Neuronal stem cell (in vitro differentiated cells): ENCODE measurements at regions not wholly inside any gene's neighbourhood (a gene's known extent, or its start where the extent isn't known, plus 50 kb on each side); places are given as distances from the start of the nearest gene placed in this dataset.

Experiments
- DNase-seq: peaks from one replicate; pipeline ENCODE4 v3.0.0-alpha.2; 2013; ENCODE audit warnings: low spot score
- H2AFZ ChIP-seq: one replicate; pipeline ENCODE4 v1.6.1; 2013; ENCODE audit warnings: mild to moderate bottlenecking, low read length, inconsistent platforms
- H2AK5ac ChIP-seq: 2 replicates; pipeline ENCODE4 v1.6.1; 2013; ENCODE audit warnings: low read depth, mild to moderate bottlenecking, inconsistent platforms, low read length, moderate library complexity, mixed read lengths
- H2BK120ac ChIP-seq: 2 replicates; pipeline ENCODE4 v1.6.1; 2013; ENCODE audit warnings: low read depth, mild to moderate bottlenecking, inconsistent platforms, low read length, moderate library complexity, mixed read lengths
- H2BK12ac ChIP-seq: one replicate; pipeline ENCODE4 v1.6.1; 2013; ENCODE audit warnings: low read length, inconsistent platforms
- H2BK15ac ChIP-seq: 2 replicates; pipeline ENCODE4 v1.6.1; 2013; ENCODE audit warnings: mild to moderate bottlenecking, low read length, inconsistent platforms, mixed read lengths
- H2BK5ac ChIP-seq: one replicate; pipeline ENCODE4 v1.6.1; 2013; ENCODE audit warnings: inconsistent platforms, mild to moderate bottlenecking, low read length, moderate library complexity
- H3K14ac ChIP-seq: one replicate; pipeline ENCODE4 v1.6.1; 2013; ENCODE audit warnings: low read length, inconsistent platforms
- H3K18ac ChIP-seq: 2 replicates; pipeline ENCODE4 v1.6.1; 2013; ENCODE audit warnings: low read length, inconsistent platforms
- H3K23ac ChIP-seq: 2 replicates; pipeline ENCODE4 v1.6.1; 2013; ENCODE audit warnings: low read depth, mild to moderate bottlenecking, mixed read lengths, low read length, inconsistent platforms; ENCODE audit not compliant: poor library complexity
- H3K27ac ChIP-seq: replicated peaks from 3 replicates; pipeline ENCODE4 v1.5.1; 2013; ENCODE audit warnings: low read length, inconsistent platforms
- H3K27me3 ChIP-seq, 3 experiments: 2 replicates each; pipeline ENCODE4 v1.6.1; 2013; ENCODE audit warnings: low read length in 3 of 3, mild to moderate bottlenecking in 2 of 3, inconsistent platforms in 1 of 3, low read depth in 1 of 3, mixed read lengths in 1 of 3, moderate library complexity in 1 of 3; ENCODE audit not compliant: control insufficient read depth in 3 of 3, insufficient read depth in 3 of 3
- H3K36me3 ChIP-seq, 2 donors: replicated peaks in 1 of 2; 2 replicates each; pipeline ENCODE4 v1.6.1; 2013; ENCODE audit warnings: low read length in 2 of 2; ENCODE audit not compliant: control insufficient read depth in 2 of 2, insufficient read depth in 2 of 2
- H3K4ac ChIP-seq: 2 replicates; pipeline ENCODE4 v1.6.1; 2013; ENCODE audit warnings: inconsistent platforms, mild to moderate bottlenecking, low read length, moderate library complexity
- H3K4me1 ChIP-seq, 2 donors: 1 replicate in 1 of 2; 2 replicates in 1 of 2; pipeline ENCODE4 v1.6.1; 2013; ENCODE audit warnings: low read length in 2 of 2, low read depth in 1 of 2; ENCODE audit not compliant: control insufficient read depth in 2 of 2, insufficient read depth in 1 of 2
- H3K4me2 ChIP-seq: one replicate; pipeline ENCODE4 v1.6.1; 2013; ENCODE audit warnings: mild to moderate bottlenecking, low read length, inconsistent platforms; ENCODE audit not compliant: insufficient read depth, poor library complexity, severe bottlenecking
- H3K4me3 ChIP-seq, 2 donors: 2 replicates each; pipeline ENCODE4 v1.5.1; 2013; ENCODE audit warnings: low read length in 2 of 2, mild to moderate bottlenecking in 2 of 2, inconsistent platforms in 1 of 2, moderate library complexity in 1 of 2
- H3K79me1 ChIP-seq: one replicate; pipeline ENCODE4 v1.6.1; 2013; ENCODE audit warnings: low read depth, mild to moderate bottlenecking, inconsistent platforms, low read length, moderate library complexity
- H3K9ac ChIP-seq: one replicate; pipeline ENCODE4 v1.6.1; 2013; ENCODE audit warnings: mild to moderate bottlenecking, low read depth, low read length, inconsistent platforms; ENCODE audit not compliant: poor library complexity
- H3K9me3 ChIP-seq, 2 donors: replicated peaks in 1 of 2; 2 replicates each; pipeline versions ENCODE3 to v1.6.1; 2013; ENCODE audit warnings: low read length in 2 of 2, mild to moderate bottlenecking in 2 of 2, inconsistent platforms in 1 of 2, low read depth in 1 of 2, mixed read lengths in 1 of 2, moderate library complexity in 1 of 2; ENCODE audit not compliant: control insufficient read depth in 2 of 2, insufficient read depth in 1 of 2
- H4K8ac ChIP-seq: one replicate; pipeline ENCODE4 v1.6.1; 2013; ENCODE audit warnings: low read depth, mild to moderate bottlenecking, inconsistent platforms, low read length, moderate library complexity
- H4K91ac ChIP-seq: one replicate; pipeline ENCODE4 v1.6.1; 2013; ENCODE audit warnings: low read length, low read depth, mild to moderate bottlenecking, inconsistent platforms; ENCODE audit not compliant: poor library complexity
- WGBS, 2 donors: extraction: QIAGEN DNeasy Blood & Tissue Kit; methylation state at CpG; one replicate each; pipeline ENCODE4 v1.1.7; 2013; ENCODE audit warnings: missing lambda C conversion rate in 2 of 2, mixed read lengths in 1 of 2; ENCODE audit not compliant: insufficient read length in 2 of 2, insufficient replicate concordance in 1 of 2; ENCODE audit errors: extremely low coverage in 2 of 2; 5-methylcytosine and 5-hydroxymethylcytosine counted together

- no peak overlapping the region for H3K18ac ChIP-seq
- no peak overlapping the region for H3K4me3 ChIP-seq
- WGBS, 2 donors, result no CpG with 5 or more reads among the region's 4 CpGs
- no peak overlapping the region for H2AFZ ChIP-seq
- H3K9me3 ChIP-seq, result no peaks in the 10 kb centered on the region
- no peak overlapping the region for H3K4me2 ChIP-seq
- H2BK12ac ChIP-seq, result no peak overlapping the region
- peaks cover 0 to 2% of the 10 kb centered on the region in 2 donors for H3K4me1 ChIP-seq
- H3K79me1 ChIP-seq, result no peaks in the 10 kb centered on the region
- no peaks in the 10 kb centered on the region for H3K36me3 ChIP-seq
- no peak overlapping the region for H4K91ac ChIP-seq
- no peak overlapping the region for H3K27ac ChIP-seq
- no peak overlapping the region for H3K4ac ChIP-seq
- no peak overlapping the region for H2BK15ac ChIP-seq
- no peak overlapping the region for H3K9ac ChIP-seq
- H2BK5ac ChIP-seq, result no peak overlapping the region
- DNase-seq, result no peak
- H3K23ac ChIP-seq, result no peak overlapping the region
- no peak overlapping the region for H4K8ac ChIP-seq
- no peak overlapping the region for H2BK120ac ChIP-seq
- no peak overlapping the region for H2AK5ac ChIP-seq
- no peaks in the 10 kb centered on the region for H3K27me3 ChIP-seq
- no peak overlapping the region for H3K14ac ChIP-seq
These were observed 334.5 kb downstream of the NUF2 start for GRCh38 chr1:163656095-163656759.

GRCh38 chr1:163657719-163658118 lies 336.0 kb downstream of the NUF2 start:
- Histone ChIP-seq H2BK15ac (no peak overlapping the region), H2BK12ac (no peak overlapping the region), H2BK5ac (no peak overlapping the region), H3K14ac (no peak overlapping the region), H2AFZ (no peak overlapping the region), H3K18ac (no peak overlapping the region), H4K91ac (no peak overlapping the region), H2AK5ac (no peak overlapping the region), H4K8ac (no peak overlapping the region), H3K27ac (no peak overlapping the region), H3K4me2 (no peak overlapping the region), H2BK120ac (no peak overlapping the region), H3K9ac (no peak overlapping the region), H3K27me3 (no peaks in the 10 kb centered on the region), H3K79me1 (no peaks in the 10 kb centered on the region), H3K4ac (no peak overlapping the region), H3K36me3 (no peaks in the 10 kb centered on the region), H3K23ac (no peak overlapping the region), H3K9me3 (no peaks in the 10 kb centered on the region), H3K4me3 (no peak overlapping the region), H3K4me1 (peaks cover 0 to 2% of the 10 kb centered on the region in 2 donors)
- no CpG with 5 or more reads among the region's 3 CpGs for WGBS, 2 donors
- DNase-seq, result no peak

DNA sequence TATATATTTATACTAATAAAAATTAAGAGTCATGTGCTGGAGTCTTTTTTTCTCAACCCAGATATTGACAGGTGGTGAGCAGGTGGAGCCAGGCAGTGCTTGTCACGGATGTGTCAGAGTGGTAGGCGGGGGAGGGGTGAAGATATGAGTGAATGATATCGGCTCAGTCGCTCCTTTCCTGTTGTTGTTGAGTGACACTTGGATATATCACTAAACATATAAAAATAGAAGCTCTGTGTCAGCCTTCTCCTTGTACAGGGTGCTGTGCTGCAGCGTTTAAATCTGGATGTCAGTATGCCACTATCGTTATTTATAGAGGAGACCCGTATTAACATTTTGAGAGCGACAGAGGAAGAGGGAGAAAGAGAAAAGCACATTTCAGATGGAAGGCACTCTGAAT lies 339.6 kb downstream of the NUF2 start:
- Histone ChIP-seq H3K4ac (no peak overlapping the region), H3K4me3 (no peak overlapping the region), H2AFZ (no peak overlapping the region), H2BK15ac (no peak overlapping the region), H3K4me2 (no peak overlapping the region), H3K79me1 (no peaks in the 10 kb centered on the region), H4K8ac (no peak overlapping the region), H2BK5ac (no peak overlapping the region), H3K27ac (no peak overlapping the region), H4K91ac (no peak overlapping the region), H2AK5ac (no peak overlapping the region), H3K4me1 (peaks cover 0 to 2% of the 10 kb centered on the region in 2 donors), H3K23ac (no peak overlapping the region), H2BK12ac (no peak overlapping the region), H3K27me3 (no peaks in the 10 kb centered on the region), H3K14ac (no peak overlapping the region), H3K9ac (no peak overlapping the region), H3K18ac (no peak overlapping the region), H3K9me3 (no peaks in the 10 kb centered on the region), H2BK120ac (no peak overlapping the region), H3K36me3 (no peaks in the 10 kb centered on the region)
- no peak for DNase-seq
- WGBS, 2 donors, result no CpG with 5 or more reads among the region's 8 CpGs

- WGBS, 2 donors, result no CpG with 5 or more reads among the region's 6 CpGs
- Histone ChIP-seq H3K9ac (no peak overlapping the region), H2BK5ac (no peak overlapping the region), H3K4me3 (no peak overlapping the region), H3K14ac (no peak overlapping the region), H3K18ac (no peak overlapping the region), H2AK5ac (no peak overlapping the region), H3K4me2 (no peak overlapping the region), H3K27ac (no peak overlapping the region), H4K8ac (no peak overlapping the region), H2BK15ac (no peak overlapping the region), H3K27me3 (no peaks in the 10 kb centered on the region), H2BK12ac (no peak overlapping the region), H2BK120ac (no peak overlapping the region), H3K9me3 (no peaks in the 10 kb centered on the region), H2AFZ (no peak overlapping the region), H3K79me1 (no peaks in the 10 kb centered on the region), H4K91ac (no peak overlapping the region), H3K4ac (no peak overlapping the region), H3K36me3 (no peaks in the 10 kb centered on the region), H3K23ac (no peak overlapping the region), H3K4me1 (no peaks in the 10 kb centered on the region)
- DNase-seq, result no peak
These were observed 343.0 kb downstream of the NUF2 start for GRCh38 chr1:163664671-163665335.
